Lower leg skin (tissue), 3 donors: ENCODE measurements at regions not wholly inside any gene's neighbourhood (a gene's known extent, or its start where the extent isn't known, plus 50 kb on each side); places are given as distances from the start of the nearest gene placed in this dataset.

ENCODE experiments used
- POLR2A ChIP-seq, 2 donors: fragments of 450-650 bp; IDR thresholded peaks; one replicate each; pipeline ENCODE4 v1.6.1; 2016 to 2017; ENCODE audit warnings: antibody characterized with exemption in 2 of 2, mild to moderate bottlenecking in 1 of 2, moderate library complexity in 1 of 2
- TF ChIP-seq, protein P1 (sequence below), 3 donors: fragments of 450-650 bp; IDR thresholded peaks; one replicate each; pipeline ENCODE4 v1.5.1; 2016; ENCODE audit warnings: antibody characterized with exemption in 3 of 3, mild to moderate bottlenecking in 3 of 3, moderate library complexity in 2 of 3

DNA sequence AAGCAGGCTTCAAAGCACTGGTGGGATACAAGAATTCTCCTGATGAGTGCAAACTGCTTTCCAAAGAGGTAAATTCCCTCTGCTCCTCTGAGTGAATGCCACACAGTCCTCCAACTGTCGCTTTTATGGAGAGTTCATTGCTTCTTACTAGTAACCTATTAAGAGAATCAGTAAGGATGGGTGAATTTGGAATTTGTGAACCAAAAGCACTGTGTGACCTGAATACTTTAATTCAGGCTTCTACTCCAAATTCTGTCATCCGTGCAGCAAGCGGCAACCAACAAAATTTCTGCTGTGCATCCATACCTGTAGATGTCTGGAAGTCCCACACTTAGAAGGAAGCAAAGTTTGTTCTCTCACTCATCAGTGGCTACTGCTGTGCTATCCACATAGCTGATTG lies 66.7 kb upstream of the SNRK start:
- TF ChIP-seq, protein P1, sequence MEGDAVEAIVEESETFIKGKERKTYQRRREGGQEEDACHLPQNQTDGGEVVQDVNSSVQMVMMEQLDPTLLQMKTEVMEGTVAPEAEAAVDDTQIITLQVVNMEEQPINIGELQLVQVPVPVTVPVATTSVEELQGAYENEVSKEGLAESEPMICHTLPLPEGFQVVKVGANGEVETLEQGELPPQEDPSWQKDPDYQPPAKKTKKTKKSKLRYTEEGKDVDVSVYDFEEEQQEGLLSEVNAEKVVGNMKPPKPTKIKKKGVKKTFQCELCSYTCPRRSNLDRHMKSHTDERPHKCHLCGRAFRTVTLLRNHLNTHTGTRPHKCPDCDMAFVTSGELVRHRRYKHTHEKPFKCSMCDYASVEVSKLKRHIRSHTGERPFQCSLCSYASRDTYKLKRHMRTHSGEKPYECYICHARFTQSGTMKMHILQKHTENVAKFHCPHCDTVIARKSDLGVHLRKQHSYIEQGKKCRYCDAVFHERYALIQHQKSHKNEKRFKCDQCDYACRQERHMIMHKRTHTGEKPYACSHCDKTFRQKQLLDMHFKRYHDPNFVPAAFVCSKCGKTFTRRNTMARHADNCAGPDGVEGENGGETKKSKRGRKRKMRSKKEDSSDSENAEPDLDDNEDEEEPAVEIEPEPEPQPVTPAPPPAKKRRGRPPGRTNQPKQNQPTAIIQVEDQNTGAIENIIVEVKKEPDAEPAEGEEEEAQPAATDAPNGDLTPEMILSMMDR (IDR thresholded peaks at IDR 0.05) = no peak
- no peak for TF ChIP-seq POLR2A (IDR thresholded peaks at IDR 0.05)
